ENCODE measurements at regions not wholly inside any gene's neighbourhood (a gene's known extent, or its start where the extent isn't known, plus 50 kb on each side); places are given as distances from the start of the nearest gene placed in this dataset.

- TF ChIP-seq ZBED4 (CRISPR knock-in tag; IDR thresholded peaks at IDR 0.05; ENCODE audit: borderline replicate concordance) (peak; percentile 80; the same call in 1 of the 2 replicates), ZNF616 (CRISPR knock-in tag; IDR thresholded peaks at IDR 0.05; ENCODE audit: low read depth) (peak; percentile 80; the same call in 1 of the 2 replicates), ZNF724P (CRISPR knock-in tag; IDR thresholded peaks at IDR 0.05; ENCODE audit: borderline replicate concordance) (no peak), SMC3 (IDR thresholded peaks at IDR 0.05; ENCODE audit: low read length) (peak; percentile 58; the same call in 1 of the 2 replicates), GATAD2A (CRISPR knock-in tag; IDR thresholded peaks at IDR 0.05) (0 out of 2 replicates have a peak, but pooled peaks have one; percentile 24), TCF12 (IDR thresholded peaks at IDR 0.05) (no peak), TCF12 (CRISPR knock-in tag; IDR thresholded peaks at IDR 0.05) (no peak), MXI1 (IDR thresholded peaks at IDR 0.05; ENCODE audit: borderline replicate concordance, low read depth, low read length) (peak; percentile 45; the same call in 1 of the 3 replicates), HIC2 (CRISPR knock-in tag; IDR thresholded peaks at IDR 0.05; ENCODE audit: low read depth) (peak; percentile 52), ZNF782 (CRISPR knock-in tag; IDR thresholded peaks at IDR 0.05; ENCODE audit: borderline replicate concordance) (peak; percentile 25; the same call in 1 of the 2 replicates), SP2 (CRISPR knock-in tag; IDR thresholded peaks at IDR 0.05) (no peak), CHD4 (IDR thresholded peaks at IDR 0.05; ENCODE audit: borderline replicate concordance, low read length) (peak; percentile 99; the same call in 1 of the 2 replicates), SALL2 (CRISPR knock-in tag; IDR thresholded peaks at IDR 0.05) (0 out of 2 replicates have a peak, but pooled peaks have one; percentile 16), ZNF124 (CRISPR knock-in tag; IDR thresholded peaks at IDR 0.05) (peak; percentile 66; the same call in 1 of the 2 replicates), ZNF18 (CRISPR knock-in tag; IDR thresholded peaks at IDR 0.05; ENCODE audit: insufficient replicate concordance) (peak; percentile 66), ZNF891 (CRISPR knock-in tag; IDR thresholded peaks at IDR 0.05) (peak; percentile 72; the same call in 1 of the 2 replicates), RAD21 (CRISPR knock-in tag; IDR thresholded peaks at IDR 0.05) (peak; percentile 100), NCOR1 (IDR thresholded peaks at IDR 0.05; ENCODE audit: borderline replicate concordance, low read length) (peak; percentile 30; the same call in 1 of the 2 replicates), ZNF766 (CRISPR knock-in tag; IDR thresholded peaks at IDR 0.05; ENCODE audit: borderline replicate concordance) (no peak)
Measured at GRCh38 chr16:85420501-85421337, 192.4 kb upstream of the GSE1 start (continued).
